NCI-H187 (cell line): ENCODE measurements at regions not wholly inside any gene's neighbourhood (a gene's known extent, or its start where the extent isn't known, plus 50 kb on each side); places are given as distances from the start of the nearest gene placed in this dataset.

Experiments
- DNase-seq, 2 experiments: peaks; one replicate each; lab custom pipeline; 2025; lab: John Stamatoyannopoulos, UW

- no peak for DNase-seq
These were observed 135.7 kb downstream of the DSEL start for GRCh38 chr18:67380867-67381266.

- no peak for DNase-seq
These were observed 136.5 kb downstream of the DSEL start for GRCh38 chr18:67379981-67380380.

- DNase-seq = no peak
These were observed 140.1 kb downstream of the DSEL start for GRCh38 chr18:67376372-67376771.

DNA sequence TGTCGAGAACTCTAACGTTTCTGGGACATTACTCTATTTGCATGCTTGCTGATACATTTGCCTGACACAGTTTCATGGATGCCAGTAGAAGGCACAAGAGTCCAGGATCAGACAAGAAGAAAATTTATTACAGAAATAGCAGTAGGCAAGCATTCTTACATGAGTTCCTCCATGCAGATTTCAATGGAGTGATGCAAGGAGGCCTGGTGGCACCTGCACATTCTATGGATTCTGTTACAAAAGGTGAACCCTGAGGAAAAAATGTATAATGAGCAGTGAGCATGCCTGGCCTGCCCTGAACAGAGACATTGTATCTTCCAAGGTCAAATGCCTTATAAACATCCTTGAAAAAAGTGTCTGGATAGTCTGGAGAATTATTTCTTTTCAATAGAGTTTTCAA lies 142.9 kb downstream of the DSEL start:
- DNase-seq = no peak

GRCh38 chr18:67367540-67367939 lies 149.0 kb downstream of the DSEL start:
- DNase-seq = no peak

DNA sequence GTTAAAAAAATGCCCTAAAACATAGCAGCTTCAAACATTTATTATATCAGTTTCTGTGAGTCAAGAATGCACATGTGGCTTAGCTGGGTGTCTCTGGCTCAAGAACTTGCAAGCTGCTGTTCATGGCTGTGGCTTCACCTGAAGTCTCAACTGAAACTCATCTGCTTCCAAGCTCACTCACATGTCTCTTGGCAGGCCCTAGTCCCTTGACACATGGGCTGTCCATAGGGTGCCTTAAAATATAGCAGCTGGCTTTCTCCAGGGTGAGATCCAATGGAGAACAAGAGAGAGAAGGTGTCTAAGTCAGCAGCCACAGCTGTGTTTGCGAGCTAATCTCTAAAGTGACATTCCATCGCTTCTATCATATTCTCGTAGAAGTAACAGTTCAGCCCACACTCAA lies 152.8 kb downstream of the DSEL start:
- no peak for DNase-seq

GRCh38 chr18:67362906-67363305 lies 153.6 kb downstream of the DSEL start:
- DNase-seq = no peak

DNA sequence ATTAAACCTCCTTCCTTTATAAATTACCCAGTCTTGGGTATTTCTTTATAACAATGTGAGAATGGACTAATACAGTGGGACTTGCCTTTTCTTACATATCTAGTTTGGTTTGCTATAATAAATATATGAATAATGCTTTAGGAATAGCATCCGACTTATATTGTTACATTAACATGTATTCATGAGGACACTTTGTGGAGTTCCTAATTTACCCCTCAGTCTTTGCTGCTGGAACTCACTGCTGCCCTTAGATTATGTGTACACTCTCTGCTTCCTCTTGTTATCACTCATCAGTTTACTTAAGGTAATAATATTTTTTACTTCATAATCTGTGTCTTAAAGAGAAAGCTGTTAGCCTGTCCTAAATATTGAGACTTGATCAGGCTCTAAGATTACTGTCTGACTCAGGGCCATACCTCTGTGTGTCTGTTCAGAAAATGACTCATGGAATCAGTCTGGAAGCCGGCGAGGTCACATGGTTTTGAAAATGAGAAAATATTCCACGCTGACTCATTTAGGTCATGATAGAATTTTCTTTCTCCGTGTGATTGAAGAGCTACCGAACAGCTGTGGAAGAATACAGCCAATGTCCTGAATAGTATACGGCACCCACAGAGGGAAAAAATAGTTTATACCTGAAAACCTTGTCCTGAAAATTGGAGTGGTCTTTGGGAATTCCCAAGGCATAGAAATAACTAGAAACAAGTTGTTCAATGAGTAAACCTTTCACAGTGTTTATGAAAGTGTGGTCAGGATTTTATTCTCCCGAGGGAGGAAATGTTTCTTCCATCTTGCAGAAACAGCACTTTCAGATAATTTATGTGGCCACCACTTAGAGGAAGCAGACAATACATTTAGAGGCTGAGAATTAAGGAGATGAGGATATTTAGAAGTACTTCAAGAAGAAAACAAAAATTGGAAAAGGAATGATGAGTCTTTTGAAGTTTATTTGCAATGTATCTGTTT lies 156.4 kb downstream of the DSEL start:
- DNase-seq = no peak

- DNase-seq = no peak
These were observed 157.6 kb downstream of the DSEL start for GRCh38 chr18:67358947-67359346.

DNA sequence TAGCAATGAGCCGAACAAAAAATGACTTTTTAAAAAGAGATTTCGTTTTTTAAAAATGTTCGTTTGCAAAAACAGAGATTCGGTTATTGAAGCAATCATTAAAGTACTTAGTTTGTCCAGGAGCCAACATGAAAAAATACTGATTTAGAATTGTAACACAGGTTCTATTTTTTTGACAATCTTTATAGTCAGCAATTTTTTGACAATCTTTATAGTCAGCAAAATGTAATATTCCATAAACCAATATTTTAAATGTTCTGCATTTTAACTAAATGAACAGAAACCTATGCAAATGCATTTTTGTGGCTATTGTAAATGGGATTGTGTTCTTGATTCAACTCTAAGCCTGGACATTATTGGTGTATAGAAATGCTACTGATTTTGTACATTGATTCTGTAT lies 161.8 kb downstream of the DSEL start:
- DNase-seq = no peak

DNA sequence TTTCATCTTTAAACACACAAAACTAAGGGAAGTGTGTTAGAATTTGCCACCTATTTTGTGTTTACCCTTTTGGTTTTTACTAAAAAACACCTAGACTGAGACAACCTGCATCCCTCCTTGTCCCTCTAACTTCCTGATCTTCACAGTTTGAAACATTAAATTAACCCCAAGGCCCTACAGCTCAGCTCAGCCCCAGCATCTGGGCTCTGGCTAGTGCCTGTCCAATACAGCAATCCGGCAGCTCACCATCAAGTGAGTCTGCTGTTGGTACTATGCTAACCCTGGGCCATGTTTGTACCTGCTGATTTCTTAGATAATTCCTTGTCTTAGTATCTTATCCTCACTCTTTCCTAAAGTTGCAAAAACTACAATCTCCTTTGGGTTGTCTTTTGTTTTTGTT lies 162.4 kb downstream of the DSEL start:
- no peak for DNase-seq

GRCh38 chr18:67347438-67347837 lies 169.1 kb downstream of the DSEL start:
- DNase-seq = no peak

DNA sequence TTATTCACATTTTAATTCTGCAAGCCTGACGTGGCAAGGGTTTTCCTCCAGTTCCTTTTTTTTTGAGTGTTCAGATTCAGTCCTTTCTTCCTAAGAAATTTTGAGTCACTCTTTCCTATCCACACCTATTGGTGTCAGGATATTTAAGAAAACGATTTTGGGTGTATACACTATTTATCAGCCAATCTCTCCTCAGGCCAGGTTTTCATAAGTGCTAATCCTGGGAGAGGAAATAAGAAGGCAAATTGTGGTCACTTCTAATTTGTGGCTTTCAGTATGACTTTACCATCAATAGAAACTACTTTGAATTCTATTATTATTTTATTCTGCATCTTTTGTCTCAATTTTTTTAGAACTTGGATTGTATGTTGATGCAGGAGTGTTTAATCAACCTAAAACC lies 174.4 kb downstream of the DSEL start:
- no peak for DNase-seq

- DNase-seq = no peak
These were observed 178.8 kb downstream of the DSEL start for GRCh38 chr18:67337696-67338095.

- DNase-seq = no peak
These were observed 184.7 kb downstream of the DSEL start for GRCh38 chr18:67331857-67332256.

GRCh38 chr18:67319109-67319508 lies 197.4 kb downstream of the DSEL start:
- DNase-seq = no peak

DNA sequence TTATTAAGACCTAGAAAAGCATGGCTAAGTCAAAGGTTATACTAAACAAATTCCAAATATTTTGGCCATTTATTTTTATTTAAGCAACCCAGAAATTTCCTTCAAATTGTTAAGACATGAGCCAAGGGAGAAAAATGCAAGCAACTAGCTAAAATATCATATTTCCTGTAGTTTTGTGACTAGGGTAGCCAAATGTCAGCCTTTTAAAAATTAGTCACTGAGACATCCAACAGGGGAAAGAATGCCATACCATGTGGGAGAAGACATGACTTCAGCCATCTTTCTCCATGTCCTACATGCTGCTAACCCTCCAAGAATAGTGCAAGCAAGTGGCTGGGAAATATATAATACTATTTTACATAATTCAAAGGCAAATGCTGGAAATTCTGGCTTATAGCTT lies 197.9 kb downstream of the DSEL start:
- no peak for DNase-seq

DNA sequence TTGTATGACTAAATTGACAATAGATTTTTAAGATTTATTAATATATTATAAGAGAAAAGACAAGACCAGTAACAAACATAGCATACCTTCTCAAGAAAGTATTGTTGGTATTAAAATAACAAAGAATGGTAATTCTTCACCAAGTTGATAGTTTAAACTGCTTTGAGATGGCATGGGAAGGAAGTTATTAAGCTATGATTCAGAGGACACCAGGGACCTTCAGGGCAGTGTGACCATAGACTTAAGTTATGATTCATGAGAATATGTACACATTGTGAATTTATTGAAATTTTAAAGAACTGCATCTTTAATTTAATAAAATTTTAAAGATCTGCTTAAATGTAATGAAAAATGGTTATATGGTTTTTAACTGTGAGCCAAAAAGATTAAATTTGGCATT lies 205.7 kb downstream of the DSEL start:
- DNase-seq = no peak

DNA sequence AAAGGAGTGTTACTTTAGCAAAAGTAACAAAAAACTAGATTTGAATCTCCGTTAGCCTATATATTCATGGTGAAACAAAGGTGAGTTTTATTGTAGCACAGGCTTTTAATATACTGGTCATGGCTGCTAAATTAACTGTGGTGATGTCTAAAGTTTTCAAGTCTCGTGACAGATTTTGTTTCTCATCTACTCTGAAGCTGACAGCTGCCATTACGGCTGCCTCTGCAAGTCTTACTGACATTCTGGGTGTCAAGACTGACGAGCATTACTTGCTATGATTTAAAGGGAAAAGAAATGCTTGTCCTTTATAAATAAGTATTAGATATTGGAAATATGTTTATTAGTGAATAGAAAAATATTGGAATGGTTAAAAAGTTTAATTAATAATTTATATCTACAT lies 207.7 kb downstream of the DSEL start:
- no peak for DNase-seq

DNA sequence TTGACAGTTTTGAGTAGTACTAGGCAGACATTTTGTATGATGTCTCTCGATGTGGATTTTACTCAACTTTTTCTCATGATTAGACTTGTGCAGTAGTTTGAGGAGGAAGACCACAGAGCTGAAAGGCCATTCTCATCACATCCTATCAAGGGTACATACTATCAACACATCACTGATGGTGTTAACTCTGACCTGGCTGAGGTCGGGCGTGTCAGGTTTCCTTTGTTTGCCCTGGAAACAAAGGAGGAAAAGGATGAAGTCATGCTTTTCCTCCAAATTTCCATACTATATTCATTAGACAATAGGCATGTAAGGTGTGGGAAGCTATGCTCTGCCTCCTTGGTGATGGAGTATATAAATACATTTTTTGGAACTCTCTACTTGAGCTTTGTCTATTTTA lies 211.1 kb downstream of the DSEL start:
- no peak for DNase-seq

GRCh38 chr18:67302043-67302442 lies 214.5 kb downstream of the DSEL start:
- DNase-seq = no peak

DNA sequence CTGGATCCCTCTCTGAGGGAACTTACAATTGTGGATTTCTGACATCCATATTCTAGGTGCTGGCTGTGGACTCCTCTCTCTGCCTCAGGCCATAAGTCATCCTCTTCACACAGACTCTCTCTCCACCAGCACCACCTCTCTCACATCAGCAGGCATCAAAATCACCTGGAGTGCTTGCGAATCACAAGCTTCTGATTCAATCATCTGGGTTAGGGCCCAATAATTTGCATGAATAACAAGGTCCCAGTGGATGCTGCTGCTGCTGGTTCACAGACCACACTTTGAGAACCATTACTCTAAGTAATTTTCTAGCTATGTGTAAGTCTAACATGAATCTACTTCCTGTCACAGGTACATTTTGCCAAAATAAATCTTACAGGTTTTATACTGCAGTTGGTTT lies 214.9 kb downstream of the DSEL start:
- DNase-seq = no peak

DNA sequence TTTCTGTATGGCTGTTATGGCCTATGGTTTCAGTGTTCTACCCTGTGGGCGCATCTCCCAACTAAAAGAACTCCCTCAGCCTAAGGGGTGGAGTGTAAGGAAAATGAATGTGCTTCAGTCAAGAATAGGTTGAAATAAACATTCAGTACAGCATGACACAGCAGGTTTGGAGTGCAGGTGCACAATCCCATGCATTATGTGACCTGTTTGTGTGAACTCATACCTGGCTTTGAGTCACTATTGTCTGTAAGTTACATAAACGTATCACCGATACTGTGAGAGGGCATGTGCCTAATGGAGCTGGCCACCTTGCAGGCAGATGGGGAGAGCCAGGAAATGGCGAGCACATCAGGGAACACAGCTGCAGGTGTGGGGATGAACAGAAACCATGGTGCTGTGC lies 216.0 kb downstream of the DSEL start:
- no peak for DNase-seq

DNA sequence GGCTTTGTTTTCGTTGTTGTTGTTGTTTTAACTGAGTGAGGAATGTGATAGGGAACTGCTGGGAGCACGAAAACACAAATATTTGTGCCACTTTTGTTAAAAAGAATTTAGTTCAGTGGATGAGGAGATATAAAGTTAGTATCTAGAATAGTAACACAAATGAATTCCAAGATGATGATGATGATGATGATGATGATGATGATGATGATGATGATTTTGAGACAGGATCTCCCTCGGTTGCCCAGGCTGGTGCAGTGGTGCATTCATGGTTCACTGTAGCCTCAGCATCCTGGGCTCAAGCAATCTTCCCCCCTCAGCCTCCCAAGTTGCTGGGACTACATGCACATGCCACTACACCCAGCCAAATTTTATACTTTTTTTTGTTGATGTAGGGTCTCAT lies 223.7 kb downstream of the DSEL start:
- DNase-seq = no peak
